ENCODE measurements at regions not wholly inside any gene's neighbourhood (a gene's known extent, or its start where the extent isn't known, plus 50 kb on each side); places are given as distances from the start of the nearest gene placed in this dataset.

DNA sequence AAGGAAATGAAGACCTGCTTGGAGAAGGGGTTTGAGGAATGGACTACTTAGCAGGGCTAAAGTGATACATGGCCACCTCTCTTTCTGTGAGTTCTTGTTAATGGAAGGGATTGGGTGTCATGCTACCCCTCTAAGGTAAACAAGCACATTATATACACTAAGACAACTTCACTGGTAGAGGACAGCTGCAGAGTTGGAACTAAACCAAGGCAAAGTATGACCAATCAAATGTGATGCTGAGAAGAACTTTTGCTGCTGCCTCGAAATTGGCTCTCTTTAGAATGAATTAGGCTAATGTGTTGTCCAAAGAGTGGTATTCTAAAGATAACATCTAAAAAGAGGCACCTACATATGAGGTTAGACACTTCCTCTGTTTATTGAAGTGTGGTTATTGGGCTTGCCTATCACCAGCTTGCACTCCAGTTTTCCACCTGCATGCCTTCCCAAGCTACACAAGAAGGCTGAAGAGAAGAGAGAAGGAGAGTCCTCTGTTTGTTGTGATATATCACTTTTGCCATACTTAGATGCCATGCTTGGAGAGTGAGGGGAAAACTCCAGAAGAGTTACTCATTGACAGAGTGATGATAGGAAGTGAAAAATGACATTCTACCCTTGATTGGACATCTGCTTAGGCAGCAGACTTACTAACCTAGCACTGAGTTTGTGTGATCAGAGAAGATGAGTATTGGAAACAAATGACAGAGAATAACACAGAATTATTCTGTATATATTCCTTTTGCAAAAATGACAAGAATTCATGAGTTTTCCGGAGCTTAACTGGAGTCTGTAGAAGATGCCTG lies 536.1 kb downstream of the ZNF608 start:
- H3K4me1 ChIP-seq = no peaks in the 10 kb centered on the region
- no peaks in the 10 kb centered on the region for H3K9me3 ChIP-seq
- no peak for DNase-seq
- TF ChIP-seq, protein P1, sequence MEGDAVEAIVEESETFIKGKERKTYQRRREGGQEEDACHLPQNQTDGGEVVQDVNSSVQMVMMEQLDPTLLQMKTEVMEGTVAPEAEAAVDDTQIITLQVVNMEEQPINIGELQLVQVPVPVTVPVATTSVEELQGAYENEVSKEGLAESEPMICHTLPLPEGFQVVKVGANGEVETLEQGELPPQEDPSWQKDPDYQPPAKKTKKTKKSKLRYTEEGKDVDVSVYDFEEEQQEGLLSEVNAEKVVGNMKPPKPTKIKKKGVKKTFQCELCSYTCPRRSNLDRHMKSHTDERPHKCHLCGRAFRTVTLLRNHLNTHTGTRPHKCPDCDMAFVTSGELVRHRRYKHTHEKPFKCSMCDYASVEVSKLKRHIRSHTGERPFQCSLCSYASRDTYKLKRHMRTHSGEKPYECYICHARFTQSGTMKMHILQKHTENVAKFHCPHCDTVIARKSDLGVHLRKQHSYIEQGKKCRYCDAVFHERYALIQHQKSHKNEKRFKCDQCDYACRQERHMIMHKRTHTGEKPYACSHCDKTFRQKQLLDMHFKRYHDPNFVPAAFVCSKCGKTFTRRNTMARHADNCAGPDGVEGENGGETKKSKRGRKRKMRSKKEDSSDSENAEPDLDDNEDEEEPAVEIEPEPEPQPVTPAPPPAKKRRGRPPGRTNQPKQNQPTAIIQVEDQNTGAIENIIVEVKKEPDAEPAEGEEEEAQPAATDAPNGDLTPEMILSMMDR (IDR thresholded peaks at IDR 0.05) = no peak
- intact Hi-C loops (cut with DNase I) = no loop called here
- H3K27me3 ChIP-seq = no peaks in the 10 kb centered on the region
- no peak overlapping the region for H3K27ac ChIP-seq
- no peak overlapping the region for H3K9ac ChIP-seq (ENCODE audit: low read depth in 2 of 2, low read length in 2 of 2)
- H3K36me3 ChIP-seq = no peaks in the 10 kb centered on the region
- no peak overlapping the region for H3K4me3 ChIP-seq

DNA sequence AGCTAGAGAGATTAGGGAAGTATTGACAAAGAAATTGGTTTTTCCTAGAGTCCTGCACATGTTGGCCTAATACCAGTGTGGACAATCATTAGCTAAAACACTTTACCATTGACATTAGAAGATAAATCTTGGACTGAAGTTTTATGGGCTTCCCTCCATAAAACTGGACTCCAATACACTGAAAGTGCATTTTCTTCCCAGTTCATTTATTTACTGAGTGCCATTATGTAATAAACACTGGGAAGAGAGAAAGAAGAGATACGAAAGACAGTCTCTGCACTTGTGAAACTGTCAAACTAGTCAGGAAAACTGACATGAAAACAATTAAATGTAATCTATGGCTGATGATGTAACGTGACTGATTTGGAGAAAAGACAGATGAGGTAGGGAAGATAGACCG lies 539.3 kb downstream of the ZNF608 start:
- Histone ChIP-seq H3K9ac (ENCODE audit: low read depth in 2 of 2, low read length in 2 of 2) (no peak overlapping the region), H3K27me3 (no peaks in the 10 kb centered on the region), H3K36me3 (no peaks in the 10 kb centered on the region), H3K4me1 (no peaks in the 10 kb centered on the region), H3K9me3 (no peaks in the 10 kb centered on the region), H3K27ac (no peak overlapping the region), H3K4me3 (no peak overlapping the region)
- intact Hi-C loops (cut with DNase I) = no loop called here
- TF ChIP-seq, protein P1 (IDR thresholded peaks at IDR 0.05) = no peak
- DNase-seq = no peak

DNA sequence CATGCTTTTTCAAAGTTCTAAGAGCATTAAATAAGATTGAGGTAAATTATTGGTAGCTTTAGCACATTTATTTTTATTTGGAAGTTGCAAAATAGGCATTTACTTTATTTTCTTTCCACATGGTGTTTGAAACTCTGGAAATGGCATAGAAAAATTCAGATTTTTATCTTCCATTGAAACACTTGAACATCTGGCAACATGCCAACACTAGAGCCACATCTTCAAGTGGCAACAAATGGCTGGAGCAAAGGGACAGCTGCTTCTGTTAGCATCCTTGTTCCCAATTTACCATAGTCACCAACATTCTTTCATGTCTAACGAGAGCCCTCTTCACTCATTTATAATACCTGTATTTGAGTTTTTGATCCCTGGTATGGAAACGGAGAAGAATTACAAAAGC lies 539.9 kb downstream of the ZNF608 start:
- Histone ChIP-seq H3K4me3 (no peak overlapping the region), H3K27me3 (no peaks in the 10 kb centered on the region), H3K4me1 (no peaks in the 10 kb centered on the region), H3K9me3 (no peaks in the 10 kb centered on the region), H3K36me3 (no peaks in the 10 kb centered on the region), H3K9ac (ENCODE audit: low read depth in 2 of 2, low read length in 2 of 2) (no peak overlapping the region), H3K27ac (no peak overlapping the region)
- TF ChIP-seq, protein P1 (IDR thresholded peaks at IDR 0.05) = no peak
- DNase-seq = no peak
- intact Hi-C loops (cut with DNase I) = no loop called here

DNA sequence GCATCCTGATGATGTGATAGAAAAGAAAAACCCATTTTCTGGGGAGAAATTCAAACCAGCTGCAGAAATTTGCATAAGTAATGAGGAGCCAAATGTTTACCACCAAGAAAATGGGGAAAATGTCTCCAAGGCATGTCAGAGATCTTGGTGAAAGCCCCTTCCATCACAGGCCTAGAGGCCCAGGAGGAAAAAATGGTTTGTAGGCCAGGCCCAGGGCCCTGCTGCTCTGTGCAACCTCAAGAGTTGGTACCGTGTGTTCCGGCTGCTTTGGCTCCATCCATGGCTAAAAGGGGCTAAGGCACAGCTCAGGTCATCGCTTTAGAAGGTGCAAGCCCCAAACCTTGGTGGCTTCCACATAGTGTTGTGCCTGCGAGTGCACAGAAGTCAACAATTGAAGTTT lies 543.1 kb downstream of the ZNF608 start:
- Histone ChIP-seq H3K27me3 (no peaks in the 10 kb centered on the region), H3K27ac (no peak overlapping the region), H3K4me1 (no peaks in the 10 kb centered on the region), H3K9me3 (no peaks in the 10 kb centered on the region), H3K4me3 (no peak overlapping the region), H3K9ac (ENCODE audit: low read depth in 2 of 2, low read length in 2 of 2) (no peak overlapping the region), H3K36me3 (no peaks in the 10 kb centered on the region)
- DNase-seq = no peak
- intact Hi-C loops (cut with DNase I) = no loop called here
- TF ChIP-seq, protein P1 (IDR thresholded peaks at IDR 0.05) = no peak

DNA sequence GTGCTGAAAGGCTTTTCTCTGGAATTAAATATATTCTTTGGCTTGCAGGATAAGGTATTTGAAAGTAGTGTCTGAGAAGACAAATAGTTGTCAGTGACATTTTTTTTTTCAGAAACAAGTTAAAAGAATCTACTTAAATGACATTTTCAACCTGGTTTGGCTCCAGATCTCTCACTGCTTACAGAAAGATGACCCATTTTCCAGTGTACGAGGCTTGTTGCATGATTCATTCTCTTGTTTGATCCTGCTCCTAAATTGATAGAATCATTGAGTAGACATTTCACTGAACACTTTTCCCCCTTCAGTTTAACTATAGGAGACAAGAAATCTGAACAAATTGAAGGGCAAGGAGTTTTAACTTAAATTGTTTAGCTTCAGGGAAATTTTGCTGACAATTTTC lies 546.1 kb downstream of the ZNF608 start:
- intact Hi-C loops (cut with DNase I) = no loop called here
- no peaks in the 10 kb centered on the region for H3K4me1 ChIP-seq
- H3K27ac ChIP-seq = no peak overlapping the region
- no peak overlapping the region for H3K9ac ChIP-seq (ENCODE audit: low read depth in 2 of 2, low read length in 2 of 2)
- no peaks in the 10 kb centered on the region for H3K9me3 ChIP-seq
- no peaks in the 10 kb centered on the region for H3K27me3 ChIP-seq
- TF ChIP-seq, protein P1 (IDR thresholded peaks at IDR 0.05) = no peak
- H3K4me3 ChIP-seq = no peak overlapping the region
- DNase-seq = no peak
- H3K36me3 ChIP-seq = no peaks in the 10 kb centered on the region

Data from colonic mucosa (tissue), 4 donors.